Panc1 (cell line): ENCODE measurements at regions not wholly inside any gene's neighbourhood (a gene's known extent, or its start where the extent isn't known, plus 50 kb on each side); places are given as distances from the start of the nearest gene placed in this dataset.

Experiments used
- ATAC-seq: fragments of 200-7000 bp; cut with Tn5 transposase; 2 replicates; pipeline ENCODE4 v1.9.1; 2020; ENCODE audit warnings: mild to moderate bottlenecking, moderate library complexity
- BruUV-seq: library from RNA; stranded (reverse); fragments of 400-500 nt; replicated peaks from 2 replicates; lab custom pipeline; 2021; lab: Mats Ljungman, UMichigan
- CTCF ChIA-PET: fragments of 300-600 bp; sonication (Branson Sonifier 250); formaldehyde crosslinking; loops from one replicate; lab custom pipeline; 2022; ENCODE audit warnings: antibody characterized with exemption; lab: Charles Lee
- POLR2A ChIA-PET: fragments of 300-600 bp; sonication (Branson Sonifier 250); formaldehyde crosslinking; loops from one replicate; lab custom pipeline; 2022; ENCODE audit warnings: antibody characterized with exemption; lab: Charles Lee
- DNase-seq: peaks from one replicate; pipeline ENCODE4 v3.0.0-alpha.2; 2010; ENCODE audit warnings: low read depth, low spot score
- H3K27ac ChIP-seq: 2 replicates; pipeline ENCODE4 v1.5.1; 2011; ENCODE audit warnings: mild to moderate bottlenecking, low read length, inconsistent platforms
- H3K27me3 ChIP-seq: fragments of 200-500 bp; sonication (Bioruptor generic); 2 replicates; pipeline ENCODE4 v1.6.0; 2014; ENCODE audit warnings: low read length, inconsistent platforms; ENCODE audit not compliant: control insufficient read depth, insufficient read depth
- H3K36me3 ChIP-seq: fragments of 200-500 bp; sonication (Bioruptor generic); 2 replicates; pipeline ENCODE4 v1.5.1; 2014; ENCODE audit warnings: inconsistent platforms, mild to moderate bottlenecking, low read length, moderate library complexity; ENCODE audit not compliant: control insufficient read depth, insufficient read depth
- H3K4me1 ChIP-seq: 2 replicates; pipeline ENCODE4 v1.5.1; 2011; ENCODE audit warnings: inconsistent platforms, mild to moderate bottlenecking, low read length, moderate library complexity; ENCODE audit not compliant: control insufficient read depth, insufficient read depth
- H3K4me3 ChIP-seq, 2 experiments: 2 replicates each; pipeline ENCODE4 v1.5.1; 2011 to 2012; ENCODE audit warnings: low read depth in 2 of 2, low read length in 2 of 2, mild to moderate bottlenecking in 2 of 2, inconsistent platforms in 1 of 2, moderate library complexity in 1 of 2
- H3K9me3 ChIP-seq: fragments of 200-500 bp; sonication (Bioruptor generic); 2 replicates; pipeline ENCODE4 v1.5.1; 2014; ENCODE audit warnings: low read depth, mild to moderate bottlenecking, inconsistent platforms, low read length, moderate library complexity; ENCODE audit not compliant: control insufficient read depth, insufficient read depth
- CTCF ChIP-seq: fragments of 450-650 bp; IDR thresholded peaks from 2 replicates; pipeline ENCODE4 v1.5.1; 2017; ENCODE audit warnings: mild to moderate bottlenecking
- POLR2AphosphoS5 ChIP-seq: IDR thresholded peaks from 2 replicates; pipeline ENCODE4 v1.6.1; 2012; ENCODE audit warnings: mild to moderate bottlenecking, low read depth, low read length, moderate library complexity
- REST ChIP-seq, 2 experiments: IDR thresholded peaks; 2 replicates each; pipeline ENCODE4 v1.6.1; 2011 to 2012; ENCODE audit warnings: low read depth in 2 of 2, control low read depth in 1 of 2, low read length in 1 of 2, mild to moderate bottlenecking in 1 of 2, moderate library complexity in 1 of 2; ENCODE audit not compliant: insufficient read depth in 1 of 2
- SIN3A ChIP-seq: IDR thresholded peaks from 2 replicates; pipeline ENCODE4 v1.6.1; 2012; ENCODE audit warnings: low read depth, mild to moderate bottlenecking, low read length, moderate library complexity, borderline replicate concordance; ENCODE audit not compliant: insufficient read depth
- TCF7L2 ChIP-seq: IDR thresholded peaks from 2 replicates; pipeline ENCODE4 v1.6.1; 2011; ENCODE audit warnings: mild to moderate bottlenecking, low read depth, low read length, inconsistent platforms
- in situ Hi-C: cut with HindIII; loops from 2 replicates; pipeline ENCODE4 v1.10.0; 2016; ENCODE audit warnings: low sequenced_read_pairs, low pct_unique_long_range_greater_than_20kb
- intact Hi-C: fragments of 100-400 bp; cut with micrococcal nuclease; formaldehyde crosslinking; loops from one replicate; pipeline ENCODE4 v1.10.0; 2022; ENCODE audit not compliant: unreplicated experiment

GRCh38 chr15:92733090-92733933 is 77.7 kb upstream of the FAM174B start:
- no TSS peak for BruUV-seq
- CTCF ChIA-PET, result no interaction called here
- H3K27ac ChIP-seq, result peak overlapping the region; percentile 40; the same call in 1 of the 2 replicates

More at GRCh38 chr15:92733090-92733933, 77.7 kb upstream of the FAM174B start:
- Histone ChIP-seq H3K9me3 (no peaks in the 10 kb centered on the region), H3K4me3 (peak overlapping the region; percentile 52 to 64), H3K36me3 (no peaks in the 10 kb centered on the region), H3K4me1 (no peaks in the 10 kb centered on the region), H3K27me3 (no peaks in the 10 kb centered on the region)
- DNase-seq (no peak), ATAC-seq (no peak)
- intact Hi-C loops (no loop called here), in situ Hi-C loops (no loop called here)
- no peak for TF ChIP-seq POLR2AphosphoS5
- TF ChIP-seq TCF7L2, result no peak
- TF ChIP-seq REST (IDR thresholded peaks at IDR 0.05; ENCODE audit: insufficient read depth in 1 of 2, low read depth in 2 of 2, low read length in 1 of 2), result no peak
- TF ChIP-seq SIN3A, result no peak
- TF ChIP-seq CTCF, result no peak
- POLR2A ChIA-PET, result interaction anchor here (0.6 kb wide), 1 partner anchor 299 kb away, joined by 5 read pairs; no protein-coding TSS in a partner anchor
